Heart left ventricle (tissue), 13 donors: ENCODE measurements at regions not wholly inside any gene's neighbourhood (a gene's known extent, or its start where the extent isn't known, plus 50 kb on each side); places are given as distances from the start of the nearest gene placed in this dataset.

ENCODE experiments used
- POLR2A ChIP-seq, 2 donors: fragments of 450-650 bp; IDR thresholded peaks; one replicate each; pipeline ENCODE4 v1.6.1; 2017; ENCODE audit warnings: antibody characterized with exemption in 2 of 2, mild to moderate bottlenecking in 2 of 2, moderate library complexity in 2 of 2
- TF ChIP-seq, protein P1 (sequence below), 12 donors: fragments of 200-600 bp; sonication (generic) in 4 of 12; IDR thresholded peaks; one replicate each; pipeline versions ENCODE4 v1.5.0 to v1.8.0; 2018 to 2022; ENCODE audit warnings: antibody characterized with exemption in 12 of 12, mild to moderate bottlenecking in 5 of 12
- donor health status: ischemic (EF 13 %, LVEDD 7.1; RV severe dilation, severe dysfunction).
- donor health status: DM: no; HTN: yes; CAD: no.
- donor health status: DM: no; HTN: no; CAD: no.
- donor health status: ischemic (EF 25% LVEDD 6.9; RV normal size, moderate dysfunction).
- donor health status: ischemic (EF 25% LVEDD 5.7; RV mildly dilated, moderate dysfunction).
- donor health status: ischemic (EF 35%, LVEDD 5.7; RV mildly dilated, moderate dysfunction).
- donor health status: nonischemic (EF 11% LVEDD 7.7; RV severe dilation, severe dysfunction).
- donor health status: DM: yes; HTN: yes; CAD: no.
- donor health status: PGD.
- donor health status: ischemic (EF 29% LVEDD 5.4; RV normal size, mild dysfunction).
- donor health status: nonischemic (EF 23%, LVEDD 6.1; RV moderate dilation, normal function).

DNA sequence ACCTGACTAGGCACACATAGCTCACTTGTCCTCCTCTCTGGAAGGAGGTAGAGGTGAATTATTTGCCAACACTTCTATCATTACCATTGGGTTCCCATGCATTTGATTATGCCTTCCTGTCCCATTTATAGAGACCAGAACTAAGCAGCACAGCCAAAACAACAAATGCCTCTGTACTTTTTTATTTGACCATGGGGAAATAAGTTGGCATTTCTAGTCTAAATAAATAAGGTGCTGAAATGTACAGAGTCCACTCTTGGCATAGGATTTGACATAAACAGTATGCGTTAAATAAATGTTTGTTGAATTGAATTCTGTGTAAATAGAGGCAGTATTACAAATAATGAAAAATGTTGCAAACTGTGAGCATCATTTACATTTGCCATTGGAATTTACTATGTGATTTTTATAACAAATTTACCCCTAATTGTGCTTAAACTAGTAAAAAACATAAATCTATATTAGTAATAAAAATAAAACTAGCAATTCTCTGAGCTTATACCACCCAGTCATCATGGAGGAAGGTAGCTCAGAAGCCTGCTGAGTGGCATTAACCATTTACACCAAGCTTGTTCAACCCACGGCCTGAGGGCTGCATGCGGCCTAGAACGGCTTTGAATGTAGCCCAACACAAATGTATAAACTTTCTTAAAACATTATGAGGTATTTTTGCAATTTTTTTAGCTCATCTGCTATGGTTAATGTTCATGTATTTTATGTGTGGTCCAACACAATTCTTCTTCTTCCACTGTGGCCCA, 367.8 kb downstream of the FIGN start:
- TF ChIP-seq, protein P1, sequence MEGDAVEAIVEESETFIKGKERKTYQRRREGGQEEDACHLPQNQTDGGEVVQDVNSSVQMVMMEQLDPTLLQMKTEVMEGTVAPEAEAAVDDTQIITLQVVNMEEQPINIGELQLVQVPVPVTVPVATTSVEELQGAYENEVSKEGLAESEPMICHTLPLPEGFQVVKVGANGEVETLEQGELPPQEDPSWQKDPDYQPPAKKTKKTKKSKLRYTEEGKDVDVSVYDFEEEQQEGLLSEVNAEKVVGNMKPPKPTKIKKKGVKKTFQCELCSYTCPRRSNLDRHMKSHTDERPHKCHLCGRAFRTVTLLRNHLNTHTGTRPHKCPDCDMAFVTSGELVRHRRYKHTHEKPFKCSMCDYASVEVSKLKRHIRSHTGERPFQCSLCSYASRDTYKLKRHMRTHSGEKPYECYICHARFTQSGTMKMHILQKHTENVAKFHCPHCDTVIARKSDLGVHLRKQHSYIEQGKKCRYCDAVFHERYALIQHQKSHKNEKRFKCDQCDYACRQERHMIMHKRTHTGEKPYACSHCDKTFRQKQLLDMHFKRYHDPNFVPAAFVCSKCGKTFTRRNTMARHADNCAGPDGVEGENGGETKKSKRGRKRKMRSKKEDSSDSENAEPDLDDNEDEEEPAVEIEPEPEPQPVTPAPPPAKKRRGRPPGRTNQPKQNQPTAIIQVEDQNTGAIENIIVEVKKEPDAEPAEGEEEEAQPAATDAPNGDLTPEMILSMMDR (IDR thresholded peaks at IDR 0.05): no peak
- no peak for TF ChIP-seq POLR2A (IDR thresholded peaks at IDR 0.05)
